NCI-H146 (cell line): ENCODE measurements at regions not wholly inside any gene's neighbourhood (a gene's known extent, or its start where the extent isn't known, plus 50 kb on each side); places are given as distances from the start of the nearest gene placed in this dataset.
A peak's percentile ranks its signal among the peaks of the same experiment; 100 is the strongest.

ENCODE experiments used
- DNase-seq: peaks from one replicate; lab custom pipeline; 2025; lab: John Stamatoyannopoulos, UW

GRCh38 chr1:217089361-217090014 is 366.3 kb upstream of the ESRRG start:
- DNase-seq: peak; percentile 70

DNA sequence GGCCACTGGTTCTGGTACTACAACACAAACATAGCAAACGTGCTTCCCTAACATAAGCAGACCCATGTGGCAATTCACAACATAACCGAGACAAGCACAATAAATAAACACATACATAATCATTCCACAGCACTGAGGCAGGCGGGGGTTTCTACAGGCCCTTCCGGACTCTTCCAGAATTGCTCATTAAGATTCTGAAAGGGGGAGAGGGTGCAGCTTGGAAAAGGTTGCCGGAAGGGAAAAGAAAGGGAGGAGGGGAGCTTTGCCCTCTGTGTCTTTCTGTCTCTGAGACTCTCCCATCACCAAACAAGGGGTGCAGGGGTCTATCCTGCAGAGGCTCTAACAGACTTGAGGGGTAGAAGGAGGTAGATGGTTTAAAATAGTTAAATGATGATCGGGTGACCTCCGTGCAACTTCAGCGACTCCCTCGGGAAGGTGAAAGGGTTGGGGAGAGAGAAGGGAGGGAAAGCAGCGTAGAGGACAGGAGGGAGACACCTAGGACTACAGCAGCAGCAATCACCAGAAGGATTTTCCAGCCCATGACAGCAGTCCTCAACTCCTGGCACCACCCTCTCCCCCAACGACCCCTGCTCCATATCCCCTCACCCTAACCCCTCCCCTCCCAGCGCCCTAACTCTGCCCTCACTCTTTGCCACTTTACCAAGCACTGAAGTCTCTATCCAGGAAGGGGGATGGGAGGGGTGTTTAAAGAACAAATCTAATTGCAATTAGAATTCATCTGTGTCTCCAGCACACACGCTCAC is 365.5 kb upstream of the ESRRG start:
- DNase-seq: peak; percentile 45

DNA sequence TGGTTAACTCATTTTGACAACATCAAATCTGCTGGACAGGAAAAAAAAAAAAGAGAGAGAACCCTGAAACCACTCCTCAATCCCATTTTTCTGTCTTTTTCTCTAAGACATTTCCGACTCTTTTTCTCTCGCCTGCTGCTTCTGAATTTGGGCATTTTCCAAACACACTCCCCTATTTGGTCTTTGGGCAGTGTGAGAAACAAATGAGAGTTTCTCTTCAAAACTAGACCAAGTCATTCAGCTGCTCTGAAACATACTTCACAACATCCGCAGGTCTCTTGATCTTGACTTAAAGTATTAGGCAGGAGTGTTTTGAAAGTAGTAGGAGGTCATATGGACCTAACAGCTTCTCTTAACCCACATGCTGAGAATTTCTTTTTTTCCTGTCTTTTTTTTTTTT is 364.8 kb upstream of the ESRRG start:
- no peak for DNase-seq

DNA sequence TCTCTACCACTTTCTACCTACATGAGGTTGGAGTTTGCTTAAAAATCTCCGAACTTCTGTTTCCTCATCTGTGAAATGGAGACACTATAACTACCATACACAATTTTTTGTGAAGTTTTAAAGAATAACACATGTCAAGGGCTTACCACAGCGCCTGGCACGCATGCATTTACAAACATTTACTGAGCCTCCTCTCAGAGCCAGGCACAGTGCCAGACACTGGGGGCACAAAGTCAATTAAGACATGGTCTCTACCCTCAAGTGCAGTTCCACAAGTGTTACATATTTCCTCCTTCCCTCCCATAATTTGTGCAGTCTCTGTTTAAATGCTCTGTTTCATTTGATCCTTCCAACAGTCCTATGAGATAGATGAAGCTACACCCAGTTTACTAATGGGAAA is 356.4 kb upstream of the ESRRG start:
- no peak for DNase-seq

- no peak for DNase-seq
These were observed 355.7 kb upstream of the ESRRG start for GRCh38 chr1:217078959-217079358.

GRCh38 chr1:217078078-217078690 is 355.0 kb upstream of the ESRRG start:
- peak; percentile 47 for DNase-seq

DNA sequence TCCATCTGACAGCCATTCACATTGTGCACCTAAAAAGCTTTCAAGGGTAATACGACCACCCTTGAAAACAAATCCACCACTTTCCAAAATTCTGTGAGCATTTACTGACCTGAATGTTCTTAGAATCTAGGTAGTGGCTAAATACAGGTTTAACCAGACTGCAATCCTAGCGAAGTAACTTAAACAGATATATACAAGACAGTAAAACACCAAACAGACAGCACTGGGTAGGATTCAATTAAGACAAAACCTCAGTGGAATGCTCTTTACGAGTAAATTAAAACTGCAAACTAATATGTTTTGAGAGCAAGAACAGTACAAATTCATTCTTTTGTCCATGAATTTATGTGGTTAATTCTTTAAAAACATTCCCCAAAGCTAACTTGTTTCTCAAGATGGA is 354.2 kb upstream of the ESRRG start:
- DNase-seq: no peak

DNA sequence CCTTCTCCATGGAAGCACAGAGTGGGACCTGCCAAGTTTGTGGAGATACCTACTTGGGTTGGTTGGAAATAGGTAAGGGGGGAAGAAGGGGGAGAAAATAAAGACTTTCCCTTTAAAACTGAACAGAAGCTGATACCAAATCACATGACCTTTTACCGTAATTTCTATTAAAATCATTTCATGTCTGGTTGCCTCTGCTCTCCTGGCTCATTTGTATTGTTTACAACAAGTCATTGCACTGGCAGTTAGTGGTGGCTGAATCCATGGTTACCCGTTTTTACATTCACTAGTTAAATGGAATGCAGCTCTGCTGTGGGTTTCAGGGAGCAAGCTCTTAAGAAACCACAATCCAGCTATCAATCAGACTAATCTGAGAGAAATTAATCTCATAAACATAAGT is 353.7 kb upstream of the ESRRG start:
- DNase-seq: peak; percentile 10

GRCh38 chr1:217072926-217073325 is 349.7 kb upstream of the ESRRG start:
- DNase-seq: no peak

DNA sequence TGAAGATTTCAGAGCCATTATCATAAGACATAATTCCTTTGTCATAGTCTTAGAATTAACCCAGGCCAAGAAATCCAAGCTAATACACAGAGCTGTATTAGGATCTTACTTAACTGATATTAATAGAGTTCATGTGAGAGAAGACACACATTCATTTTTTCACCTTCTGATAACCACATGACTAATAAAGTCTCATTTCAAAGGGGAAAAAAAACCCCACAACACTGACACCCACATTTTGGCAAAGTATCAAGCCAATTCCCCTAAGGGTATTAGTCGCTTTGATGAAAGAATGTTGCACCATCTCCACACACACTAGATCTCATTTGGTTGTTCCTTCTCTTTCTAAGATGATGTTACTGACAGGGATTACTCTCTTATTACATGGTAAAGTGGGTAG is 344.4 kb upstream of the ESRRG start:
- no peak for DNase-seq

DNA sequence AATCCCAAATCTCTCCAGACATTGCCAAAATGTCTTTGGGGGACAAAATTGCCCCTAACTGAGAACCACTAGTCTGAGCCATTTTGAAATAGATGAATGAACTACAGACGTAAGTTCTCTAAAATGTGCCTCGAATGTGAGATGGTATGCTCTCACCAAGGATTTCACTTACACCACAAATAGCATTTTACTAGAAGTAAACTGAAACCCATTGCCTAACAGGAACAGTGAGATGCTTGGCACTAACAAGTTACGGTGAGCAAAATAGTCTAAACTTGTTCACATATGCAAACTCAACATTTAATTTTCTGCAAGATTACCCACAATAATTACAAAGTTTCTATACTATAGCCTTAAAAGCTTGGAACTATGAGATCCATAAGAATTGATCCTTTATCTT is 343.6 kb upstream of the ESRRG start:
- no peak for DNase-seq

DNA sequence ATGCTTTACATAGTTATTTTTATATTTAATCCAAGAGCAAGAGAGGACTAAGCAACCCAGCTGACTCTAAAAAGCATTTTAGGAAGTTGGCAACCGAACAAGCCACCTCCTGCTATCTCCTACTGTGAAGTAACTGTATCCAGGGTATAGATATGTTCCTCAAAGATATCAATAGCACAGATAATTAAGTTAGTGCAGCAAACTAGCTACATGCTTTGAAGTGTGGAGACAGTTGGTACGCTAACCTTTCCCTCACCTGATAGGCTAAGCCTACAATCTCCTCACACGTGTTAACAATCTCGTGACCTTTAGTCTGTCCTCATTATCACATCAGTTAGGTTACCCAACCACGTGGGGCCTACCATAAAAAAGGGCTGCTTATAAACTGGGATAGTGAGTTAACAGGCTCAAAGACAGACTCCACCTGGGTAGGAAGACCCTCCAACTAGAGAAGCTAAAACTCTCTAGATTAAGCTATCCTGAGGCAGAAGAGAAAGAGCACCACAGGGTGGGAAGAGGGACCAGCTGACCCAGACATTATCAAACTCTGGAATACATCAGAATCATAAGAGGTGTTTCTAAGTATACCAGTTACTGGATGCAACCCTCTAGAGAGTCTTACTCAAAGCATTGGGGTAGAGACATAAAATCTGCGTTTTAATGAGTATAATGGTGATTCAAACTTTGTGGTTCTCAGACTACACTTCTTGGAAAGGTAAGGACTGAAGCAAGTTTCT is 340.1 kb upstream of the ESRRG start:
- DNase-seq: peak; percentile 10

GRCh38 chr1:217062586-217062985 is 339.4 kb upstream of the ESRRG start:
- DNase-seq: no peak

DNA sequence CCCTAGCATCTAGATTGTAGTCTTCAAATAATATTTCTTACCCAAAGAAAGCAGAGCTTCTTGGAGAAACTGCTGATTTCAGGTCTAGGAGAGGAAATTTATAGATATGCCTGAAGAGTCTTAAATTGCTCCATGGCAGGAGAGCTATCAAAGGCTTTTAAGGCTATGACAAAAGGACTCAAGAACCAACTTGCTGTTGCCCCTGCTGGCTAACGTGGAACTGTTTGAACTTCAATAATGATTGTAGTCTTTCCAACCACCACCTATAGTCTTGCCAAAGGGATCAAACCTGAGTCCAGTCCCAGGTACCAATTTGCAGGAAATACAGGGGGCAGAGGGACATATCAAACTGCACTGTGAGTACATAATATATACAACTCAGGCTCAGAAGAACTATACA is 336.2 kb upstream of the ESRRG start:
- DNase-seq: no peak

DNA sequence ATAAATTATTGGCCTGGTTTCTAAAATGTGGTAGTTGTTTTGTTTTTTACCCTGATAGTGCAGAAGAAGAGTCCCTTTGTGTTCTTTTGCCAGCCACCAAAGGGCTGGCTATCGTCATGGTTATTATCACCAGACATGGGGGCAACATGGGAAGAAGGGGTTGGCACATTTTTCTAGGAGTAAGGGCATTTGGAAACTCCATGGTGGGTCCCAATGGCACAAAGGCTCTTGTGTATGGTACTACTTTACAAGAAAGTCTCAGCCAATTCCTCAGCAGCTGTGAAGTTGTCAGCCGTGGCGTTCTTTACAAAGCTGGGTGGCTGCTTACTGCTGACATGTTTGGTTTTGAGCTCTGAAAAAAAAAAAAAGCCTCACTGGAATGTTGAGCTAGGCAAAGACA is 330.4 kb upstream of the ESRRG start:
- no peak for DNase-seq

DNA sequence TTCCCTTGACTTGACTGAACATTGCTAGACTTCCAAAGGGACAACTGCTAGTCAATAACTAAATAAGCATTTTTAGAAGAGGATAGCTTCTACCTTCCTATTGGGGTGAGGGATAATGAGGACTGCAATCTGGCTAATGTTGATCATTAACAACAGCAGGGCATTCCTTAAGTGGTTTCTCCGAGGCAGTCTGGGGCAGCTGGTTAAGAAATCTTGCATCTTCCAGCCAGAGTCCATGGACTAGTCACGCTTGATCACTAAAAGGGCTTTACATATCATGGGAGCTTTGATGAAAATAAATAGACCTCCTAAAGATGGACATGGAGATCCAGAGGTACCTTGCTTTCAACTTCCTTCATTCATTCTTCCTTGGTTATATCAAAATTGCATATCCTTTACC is 329.4 kb upstream of the ESRRG start:
- DNase-seq: no peak

DNA sequence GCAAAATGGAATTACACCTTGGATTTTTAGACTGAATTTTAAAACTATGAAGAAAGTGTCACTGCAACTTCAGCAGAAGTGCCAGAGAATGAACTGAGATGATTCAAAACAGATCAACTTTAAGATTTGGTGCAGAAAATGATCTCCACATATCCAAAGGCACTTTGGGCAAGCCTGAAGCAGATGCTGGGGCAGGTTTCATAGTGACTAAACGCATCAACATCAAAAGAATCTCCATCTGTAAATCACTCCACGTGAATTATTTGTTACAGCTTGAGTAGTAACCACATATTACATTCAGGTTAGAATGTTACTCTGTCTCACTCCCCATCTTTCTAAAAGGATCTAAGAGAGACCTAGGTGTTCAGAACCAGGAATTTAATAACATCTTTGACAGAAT is 329.0 kb upstream of the ESRRG start:
- DNase-seq: no peak

GRCh38 chr1:217049721-217050120 is 326.5 kb upstream of the ESRRG start:
- no peak for DNase-seq

DNA sequence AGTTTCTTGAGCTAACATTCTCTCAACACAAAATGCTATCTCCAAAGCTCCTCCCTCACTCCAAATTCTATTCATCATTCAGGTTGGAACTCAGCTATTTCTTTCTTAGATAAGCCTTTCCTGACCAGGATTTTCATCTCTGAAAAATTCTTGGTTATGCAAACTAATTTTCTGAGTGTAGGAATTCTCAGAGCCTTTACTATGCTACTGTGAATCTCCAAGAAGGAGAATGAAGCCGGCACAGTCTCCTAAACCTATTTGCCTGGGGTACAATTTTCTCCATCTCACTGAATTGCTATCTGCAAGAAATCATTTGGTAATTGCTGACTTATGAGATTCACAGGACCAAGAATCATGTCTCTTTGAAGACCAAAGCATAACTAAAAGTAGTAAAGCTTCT is 325.9 kb upstream of the ESRRG start:
- DNase-seq: no peak

DNA sequence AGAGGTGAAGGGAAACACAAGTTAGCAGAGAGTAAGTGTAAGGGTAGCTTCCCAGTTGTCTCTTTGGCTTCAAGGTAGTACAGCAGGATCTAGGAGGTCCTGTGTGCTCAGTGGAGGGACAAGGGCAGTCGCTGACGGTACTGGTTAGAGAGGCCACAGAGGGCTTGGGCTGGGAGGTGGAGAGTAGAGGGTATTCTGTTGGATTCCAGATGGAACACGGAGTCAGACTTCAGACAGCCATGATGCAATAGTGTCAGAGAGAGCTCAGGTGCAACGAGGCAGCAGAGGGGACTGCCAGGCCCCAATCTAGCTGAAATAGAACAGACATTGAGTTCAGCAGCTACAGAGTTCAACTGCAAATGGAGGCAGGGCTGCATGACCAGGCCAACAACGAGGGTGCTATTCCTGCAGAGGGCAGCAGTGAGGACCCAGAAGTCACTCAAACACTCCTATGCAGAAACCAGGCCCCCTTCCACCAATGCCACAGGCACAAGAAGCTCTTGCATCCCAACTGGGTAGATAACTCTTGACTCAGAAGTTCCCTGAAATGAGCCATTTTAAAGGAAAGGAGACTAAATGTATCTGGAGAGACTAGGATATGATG is 325.0 kb upstream of the ESRRG start:
- no peak for DNase-seq

GRCh38 chr1:217040711-217041455 is 317.7 kb upstream of the ESRRG start:
- DNase-seq: no peak

DNA sequence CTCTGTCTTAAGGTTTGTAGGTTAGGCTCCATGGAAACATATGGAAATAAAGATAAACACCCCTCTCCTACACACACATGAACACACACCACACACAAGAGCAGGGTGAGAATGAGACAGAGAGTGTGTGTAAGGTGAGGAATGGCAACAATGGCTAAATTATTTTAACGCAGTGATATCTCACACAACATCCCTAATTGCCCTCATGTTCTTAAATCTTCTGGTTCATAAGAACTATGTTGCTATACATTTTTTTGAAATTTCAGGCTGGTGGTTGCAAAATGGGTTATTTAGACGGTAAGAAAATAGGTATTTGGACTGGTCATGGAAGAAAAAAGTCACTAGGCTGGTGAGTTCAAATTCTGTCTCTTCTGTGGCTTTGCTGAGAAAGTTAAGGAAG is 316.7 kb upstream of the ESRRG start:
- DNase-seq: no peak
